HepG2 (cell line): ENCODE measurements at regions not wholly inside any gene's neighbourhood (a gene's known extent, or its start where the extent isn't known, plus 50 kb on each side); places are given as distances from the start of the nearest gene placed in this dataset.

Experiments
- ATAC-seq: fragments of 200-7000 bp; cut with Tn5 transposase; 3 replicates; pipeline ENCODE4 v1.9.1; 2020; ENCODE audit warnings: mild to moderate bottlenecking, moderate library complexity
- BruUV-seq: library from RNA; stranded (reverse); fragments of 400-500 nt; replicated peaks from 2 replicates; lab custom pipeline; 2021; lab: Mats Ljungman, UMichigan
- CTCF ChIA-PET: fragments of 300-600 bp; formaldehyde crosslinking; extraction: SDS; loops from one replicate; lab custom pipeline; 2021; ENCODE audit warnings: low total read pairs, inconsistent platforms, low intra/inter-chr PET ratio; lab: Yijun Ruan, JAX
- POLR2A ChIA-PET: fragments of 350-600 bp; sonication (Branson Sonifier 250); formaldehyde crosslinking; loops from one replicate; lab custom pipeline; 2020; ENCODE audit warnings: antibody characterized with exemption, inconsistent platforms; lab: Yijun Ruan, JAX
- DNase-seq: peaks from one replicate; pipeline ENCODE4 v3.0.0-alpha.2; 2015; ENCODE audit warnings: low spot score
- FAIRE-seq: peaks from 3 replicates; lab custom pipeline; 2011; peaks lifted over from hg19 to GRCh38; lab: Jason Lieb, UNC
- H2AFZ ChIP-seq: one replicate; pipeline ENCODE4 v1.6.1; 2011; ENCODE audit warnings: low read length, inconsistent platforms
- H3K27ac ChIP-seq: fragments of 300-600 bp; 3 replicates; pipeline ENCODE4 v1.8.0; 2011; ENCODE audit warnings: mixed run types, mild to moderate bottlenecking, mixed read lengths, low read length, inconsistent platforms; ENCODE audit not compliant: insufficient read depth; ENCODE audit errors: extremely low read length
- H3K27me3 ChIP-seq, 2 experiments: fragments of 200-600 bp in 1 of 2; 2 replicates in 1 of 2; 3 replicates in 1 of 2; pipeline versions ENCODE4 v1.6.0 to v1.8.0; 2011; ENCODE audit warnings: low read length in 2 of 2, mild to moderate bottlenecking in 2 of 2, moderate library complexity in 2 of 2, inconsistent platforms in 1 of 2; ENCODE audit not compliant: insufficient read depth in 2 of 2, control insufficient read depth in 1 of 2
- H3K36me3 ChIP-seq, 2 experiments: fragments of 200-600 bp in 1 of 2; replicated peaks in 1 of 2; 2 replicates in 1 of 2; 3 replicates in 1 of 2; pipeline versions ENCODE4 v1.5.1 to v1.8.0; 2011; ENCODE audit warnings: low read length in 2 of 2, inconsistent platforms in 1 of 2; ENCODE audit not compliant: insufficient read depth in 2 of 2, control insufficient read depth in 1 of 2
- H3K4me1 ChIP-seq: 2 replicates; pipeline ENCODE4 v1.5.1; 2012; ENCODE audit warnings: low read length, inconsistent platforms; ENCODE audit not compliant: insufficient read depth
- H3K4me2 ChIP-seq: 2 replicates; pipeline ENCODE4 v1.6.0; 2011; ENCODE audit warnings: low read depth, low read length, inconsistent platforms
- H3K4me3 ChIP-seq, 3 experiments: fragments of 200-600 bp in 1 of 3; sonication (generic), shearing (Covaris generic) in 1 of 3; replicated peaks in 1 of 3; 2 replicates each; pipeline ENCODE4 v1.5.1; 2011 to 2016; ENCODE audit warnings: low read length in 3 of 3, inconsistent platforms in 2 of 3, low read depth in 2 of 3, mild to moderate bottlenecking in 2 of 3, control low read depth in 1 of 3, mixed read lengths in 1 of 3; ENCODE audit not compliant: insufficient read depth in 1 of 3
- H3K79me2 ChIP-seq: one replicate; pipeline ENCODE4 v1.6.1; 2011; ENCODE audit warnings: low read length, inconsistent platforms; ENCODE audit not compliant: insufficient read depth
- H3K9ac ChIP-seq: 2 replicates; pipeline ENCODE4 v1.6.0; 2011; ENCODE audit warnings: mild to moderate bottlenecking, low read depth, low read length, inconsistent platforms; ENCODE audit not compliant: insufficient read depth
- H3K9me3 ChIP-seq: 2 replicates; pipeline ENCODE4 v1.5.1; 2012; ENCODE audit warnings: mild to moderate bottlenecking, low read length
- H4K20me1 ChIP-seq: 2 replicates; pipeline ENCODE4 v1.6.0; 2011; ENCODE audit warnings: inconsistent platforms, mild to moderate bottlenecking, low read length, moderate library complexity; ENCODE audit not compliant: insufficient read depth
- FOXO1 ChIP-seq: sonication (generic); formaldehyde crosslinking; IDR thresholded peaks from 2 replicates; pipeline ENCODE4 v1.4.0; 2020; ENCODE audit warnings: missing genetic modification reagents
- HDAC1 ChIP-seq: sonication (generic); formaldehyde crosslinking; IDR thresholded peaks from 2 replicates; pipeline ENCODE4 v1.5.1; 2020; ENCODE audit warnings: mild to moderate bottlenecking, missing genetic modification reagents
- ISX ChIP-seq: sonication (generic); formaldehyde crosslinking; conservative IDR thresholded peaks from 2 replicates; pipeline ENCODE4 v1.5.0; 2020; ENCODE audit warnings: missing genetic modification reagents
- KDM6A ChIP-seq: IDR thresholded peaks from 2 replicates; pipeline ENCODE4 v1.6.1; 2016; ENCODE audit warnings: low read depth
- SIN3A ChIP-seq: IDR thresholded peaks from 2 replicates; pipeline ENCODE4 v1.6.1; 2011; ENCODE audit warnings: low read depth, mild to moderate bottlenecking, control low read depth, low read length, borderline replicate concordance
- ZBTB3 ChIP-seq: sonication (generic); formaldehyde crosslinking; IDR thresholded peaks from 2 replicates; pipeline ENCODE4 v1.4.0; 2020; ENCODE audit warnings: low read depth, mild to moderate bottlenecking, moderate library complexity, missing genetic modification reagents, borderline replicate concordance
- ZNF652 ChIP-seq: IDR thresholded peaks from 2 replicates; pipeline ENCODE4 v1.6.1; 2016; ENCODE audit warnings: low read depth, borderline replicate concordance
- ZNF775 ChIP-seq: sonication (generic); formaldehyde crosslinking; IDR thresholded peaks from 2 replicates; pipeline ENCODE4 v1.4.0; 2020; ENCODE audit warnings: missing genetic modification reagents, mild to moderate bottlenecking, moderate library complexity, borderline replicate concordance
- WGBS: methylation state at CpG from one replicate; pipeline ENCODE4 v1.1.6; 2017; ENCODE audit warnings: low lambda C conversion rate; 5-methylcytosine and 5-hydroxymethylcytosine counted together
- in situ Hi-C: cut with HindIII; loops from 2 replicates; pipeline ENCODE4 v1.10.0; 2017; ENCODE audit warnings: low pct_unique_long_range_greater_than_20kb; ENCODE audit not compliant: extremely low pct_ligation_motif_present
- intact Hi-C: fragments of 100-400 bp; cut with micrococcal nuclease; formaldehyde crosslinking; loops from one replicate; pipeline ENCODE4 v1.10.0; 2022; ENCODE audit not compliant: unreplicated experiment
- TF ChIP-seq, protein P1 (sequence below): sonication (generic); formaldehyde crosslinking; IDR thresholded peaks from 2 replicates; pipeline ENCODE4 v1.5.0; 2020; ENCODE audit warnings: mild to moderate bottlenecking, missing genetic modification reagents, moderate library complexity
- TF ChIP-seq, protein P2 (sequence below): sonication (generic); formaldehyde crosslinking; IDR thresholded peaks from one replicate; pipeline ENCODE4 v1.5.1; 2020; ENCODE audit warnings: mild to moderate bottlenecking, missing genetic modification reagents; ENCODE audit errors: not compliant biosample characterization

DNA sequence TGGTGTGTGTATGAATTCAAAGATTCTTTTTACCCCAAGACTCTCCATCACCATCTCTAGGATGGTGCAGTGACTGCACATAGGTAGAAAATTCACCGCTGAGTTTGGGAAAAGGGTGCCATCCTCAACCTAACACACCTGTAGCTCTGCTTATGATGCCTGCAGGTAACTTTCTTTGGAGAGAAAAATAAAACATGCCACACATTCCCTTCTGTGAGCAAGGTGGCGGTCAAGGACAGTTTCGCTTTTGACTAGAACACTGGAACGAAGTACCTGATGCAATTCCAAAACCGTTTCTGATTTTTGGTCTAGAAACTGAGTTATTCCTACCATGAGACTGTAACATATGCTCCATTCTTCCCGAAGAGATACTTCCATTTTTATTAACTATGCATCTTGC, 205.6 kb downstream of the FGFR2 start:
- no TSS peak for BruUV-seq
- Histone ChIP-seq H3K36me3 (no peaks in the 10 kb centered on the region), H3K27me3 (no peaks in the 10 kb centered on the region; a peak in 2 of 5 replicates), H3K4me2 (peak overlapping the region; percentile 14; the same call in 1 of the 2 replicates), H3K9me3 (no peaks in the 10 kb centered on the region), H4K20me1 (no peaks in the 10 kb centered on the region), H2AFZ (no peak overlapping the region), H3K9ac (no peak overlapping the region), H3K4me1 (no peaks in the 10 kb centered on the region), H3K79me2 (no peaks in the 10 kb centered on the region), H3K27ac (no peak overlapping the region), H3K4me3 (no peak overlapping the region)
- ChIA-PET CTCF (no interaction called here), POLR2A (no interaction called here)
- FAIRE-seq (no peak), DNase-seq (no peak), ATAC-seq (no peak)
- intact Hi-C loops = no loop called here
- WGBS = 14% methylated on average over 6 of the region's 6 CpGs
- in situ Hi-C loops = no loop called here
- TF ChIP-seq, protein P1, sequence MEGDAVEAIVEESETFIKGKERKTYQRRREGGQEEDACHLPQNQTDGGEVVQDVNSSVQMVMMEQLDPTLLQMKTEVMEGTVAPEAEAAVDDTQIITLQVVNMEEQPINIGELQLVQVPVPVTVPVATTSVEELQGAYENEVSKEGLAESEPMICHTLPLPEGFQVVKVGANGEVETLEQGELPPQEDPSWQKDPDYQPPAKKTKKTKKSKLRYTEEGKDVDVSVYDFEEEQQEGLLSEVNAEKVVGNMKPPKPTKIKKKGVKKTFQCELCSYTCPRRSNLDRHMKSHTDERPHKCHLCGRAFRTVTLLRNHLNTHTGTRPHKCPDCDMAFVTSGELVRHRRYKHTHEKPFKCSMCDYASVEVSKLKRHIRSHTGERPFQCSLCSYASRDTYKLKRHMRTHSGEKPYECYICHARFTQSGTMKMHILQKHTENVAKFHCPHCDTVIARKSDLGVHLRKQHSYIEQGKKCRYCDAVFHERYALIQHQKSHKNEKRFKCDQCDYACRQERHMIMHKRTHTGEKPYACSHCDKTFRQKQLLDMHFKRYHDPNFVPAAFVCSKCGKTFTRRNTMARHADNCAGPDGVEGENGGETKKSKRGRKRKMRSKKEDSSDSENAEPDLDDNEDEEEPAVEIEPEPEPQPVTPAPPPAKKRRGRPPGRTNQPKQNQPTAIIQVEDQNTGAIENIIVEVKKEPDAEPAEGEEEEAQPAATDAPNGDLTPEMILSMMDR (CRISPR knock-in tag) = peak; percentile 29
- no peak for TF ChIP-seq HDAC1 (CRISPR knock-in tag)
- TF ChIP-seq KDM6A (CRISPR knock-in tag) = no peak
- TF ChIP-seq FOXO1 (CRISPR knock-in tag) = no peak
- TF ChIP-seq ZNF775 (CRISPR knock-in tag) = no peak
- TF ChIP-seq ZNF652 = no peak

DNA sequence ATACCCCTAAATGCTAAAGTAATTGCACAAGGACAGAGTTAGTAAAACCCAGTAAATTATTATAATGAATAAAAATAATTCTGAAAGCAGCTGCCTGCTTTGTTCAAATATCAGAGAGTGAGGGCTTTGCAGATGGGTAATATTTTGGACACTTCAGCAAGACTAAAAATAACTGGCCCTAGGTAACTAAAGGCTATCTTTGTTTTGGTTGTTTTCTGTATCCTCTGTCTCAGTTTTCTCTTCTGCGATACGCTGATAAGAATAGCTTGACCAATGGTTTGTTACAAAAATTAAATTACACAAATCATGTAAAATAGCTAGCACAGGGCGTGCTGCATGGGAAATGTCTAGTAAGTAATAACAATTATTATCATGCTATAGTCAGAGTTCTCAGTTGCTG, 204.7 kb downstream of the FGFR2 start:
- no TSS peak for BruUV-seq
- no peak for FAIRE-seq
- TF ChIP-seq, protein P2, sequence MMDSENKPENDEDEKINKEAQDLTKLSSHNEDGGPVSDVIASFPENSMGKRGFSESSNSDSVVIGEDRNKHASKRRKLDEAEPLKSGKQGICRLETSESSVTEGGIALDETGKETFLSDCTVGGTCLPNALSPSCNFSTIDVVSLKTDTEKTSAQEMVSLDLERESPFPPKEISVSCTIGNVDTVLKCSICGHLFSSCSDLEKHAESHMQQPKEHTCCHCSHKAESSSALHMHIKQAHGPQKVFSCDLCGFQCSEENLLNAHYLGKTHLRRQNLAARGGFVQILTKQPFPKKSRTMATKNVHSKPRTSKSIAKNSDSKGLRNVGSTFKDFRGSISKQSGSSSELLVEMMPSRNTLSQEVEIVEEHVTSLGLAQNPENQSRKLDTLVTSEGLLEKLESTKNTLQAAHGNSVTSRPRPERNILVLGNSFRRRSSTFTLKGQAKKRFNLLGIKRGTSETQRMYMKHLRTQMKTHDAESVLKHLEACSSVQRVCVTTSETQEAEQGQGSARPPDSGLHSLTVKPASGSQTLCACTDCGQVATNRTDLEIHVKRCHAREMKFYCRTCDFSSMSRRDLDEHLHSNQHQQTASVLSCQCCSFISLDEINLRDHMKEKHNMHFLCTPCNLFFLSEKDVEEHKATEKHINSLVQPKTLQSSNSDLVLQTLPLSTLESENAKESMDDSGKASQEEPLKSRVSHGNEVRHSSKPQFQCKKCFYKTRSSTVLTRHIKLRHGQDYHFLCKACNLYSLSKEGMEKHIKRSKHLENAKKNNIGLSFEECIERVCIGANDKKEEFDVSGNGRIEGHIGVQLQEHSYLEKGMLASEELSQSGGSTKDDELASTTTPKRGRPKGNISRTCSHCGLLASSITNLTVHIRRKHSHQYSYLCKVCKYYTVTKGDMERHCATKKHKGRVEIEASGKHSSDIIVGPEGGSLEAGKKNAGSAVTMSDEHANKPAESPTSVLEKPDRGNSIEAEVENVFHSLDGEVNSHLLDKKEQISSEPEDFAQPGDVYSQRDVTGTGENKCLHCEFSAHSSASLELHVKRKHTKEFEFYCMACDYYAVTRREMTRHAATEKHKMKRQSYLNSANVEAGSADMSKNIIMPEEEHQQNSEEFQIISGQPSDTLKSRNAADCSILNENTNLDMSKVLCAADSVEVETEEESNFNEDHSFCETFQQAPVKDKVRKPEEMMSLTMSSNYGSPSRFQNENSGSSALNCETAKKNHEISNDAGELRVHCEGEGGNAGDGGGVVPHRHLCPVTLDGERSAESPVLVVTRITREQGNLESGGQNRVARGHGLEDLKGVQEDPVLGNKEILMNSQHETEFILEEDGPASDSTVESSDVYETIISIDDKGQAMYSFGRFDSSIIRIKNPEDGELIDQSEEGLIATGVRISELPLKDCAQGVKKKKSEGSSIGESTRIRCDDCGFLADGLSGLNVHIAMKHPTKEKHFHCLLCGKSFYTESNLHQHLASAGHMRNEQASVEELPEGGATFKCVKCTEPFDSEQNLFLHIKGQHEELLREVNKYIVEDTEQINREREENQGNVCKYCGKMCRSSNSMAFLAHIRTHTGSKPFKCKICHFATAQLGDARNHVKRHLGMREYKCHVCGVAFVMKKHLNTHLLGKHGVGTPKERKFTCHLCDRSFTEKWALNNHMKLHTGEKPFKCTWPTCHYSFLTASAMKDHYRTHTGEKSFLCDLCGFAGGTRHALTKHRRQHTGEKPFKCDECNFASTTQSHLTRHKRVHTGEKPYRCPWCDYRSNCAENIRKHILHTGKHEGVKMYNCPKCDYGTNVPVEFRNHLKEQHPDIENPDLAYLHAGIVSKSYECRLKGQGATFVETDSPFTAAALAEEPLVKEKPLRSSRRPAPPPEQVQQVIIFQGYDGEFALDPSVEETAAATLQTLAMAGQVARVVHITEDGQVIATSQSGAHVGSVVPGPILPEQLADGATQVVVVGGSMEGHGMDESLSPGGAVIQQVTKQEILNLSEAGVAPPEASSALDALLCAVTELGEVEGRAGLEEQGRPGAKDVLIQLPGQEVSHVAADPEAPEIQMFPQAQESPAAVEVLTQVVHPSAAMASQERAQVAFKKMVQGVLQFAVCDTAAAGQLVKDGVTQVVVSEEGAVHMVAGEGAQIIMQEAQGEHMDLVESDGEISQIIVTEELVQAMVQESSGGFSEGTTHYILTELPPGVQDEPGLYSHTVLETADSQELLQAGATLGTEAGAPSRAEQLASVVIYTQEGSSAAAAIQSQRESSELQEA (CRISPR knock-in tag) = no peak
- no peak for TF ChIP-seq ZBTB3 (CRISPR knock-in tag)
- TF ChIP-seq ISX (CRISPR knock-in tag) = no peak
- TF ChIP-seq SIN3A = no peak

More for the DNA sequence above, 204.7 kb downstream of the FGFR2 start:
- POLR2A ChIA-PET = no interaction called here
- Histone ChIP-seq H2AFZ (no peak overlapping the region), H3K4me3 (no peak overlapping the region), H3K9ac (no peak overlapping the region), H3K4me2 (no peak overlapping the region), H3K36me3 (no peaks in the 10 kb centered on the region), H3K9me3 (no peaks in the 10 kb centered on the region), H3K4me1 (no peaks in the 10 kb centered on the region), H4K20me1 (no peaks in the 10 kb centered on the region), H3K27ac (no peak overlapping the region), H3K27me3 (no peaks in the 10 kb centered on the region; a peak in 2 of 5 replicates), H3K79me2 (no peaks in the 10 kb centered on the region)
- CTCF ChIA-PET = no interaction called here
- DNase-seq (no peak), ATAC-seq (no peak)
- WGBS = 63% methylated on average over 3 of the region's 3 CpGs
- intact Hi-C loops (no loop called here), in situ Hi-C loops (no loop called here)
